SH-SY5Y (cell line): ENCODE measurements at regions not wholly inside any gene's neighbourhood (a gene's known extent, or its start where the extent isn't known, plus 50 kb on each side); places are given as distances from the start of the nearest gene placed in this dataset.

Experiments
- GATA2 ChIP-seq: IDR thresholded peaks from 2 replicates; pipeline ENCODE4 v1.6.1; 2011; ENCODE audit warnings: mild to moderate bottlenecking, low read depth, low read length
- GATA3 ChIP-seq: IDR thresholded peaks from 2 replicates; pipeline ENCODE4 v1.6.1; 2011; ENCODE audit warnings: low read depth, mild to moderate bottlenecking, low read length, moderate library complexity

- no peak for TF ChIP-seq GATA2
- TF ChIP-seq GATA3, result no peak
Measured at GRCh38 chr11:96943970-96944369, 554.2 kb downstream of the JRKL start.
